Pulmonary artery endothelial cell (primary cell): ENCODE measurements at regions not wholly inside any gene's neighbourhood (a gene's known extent, or its start where the extent isn't known, plus 50 kb on each side); places are given as distances from the start of the nearest gene placed in this dataset.

ENCODE experiments used
- DNase-seq: peaks from one replicate; pipeline ENCODE4 v3.0.0-alpha.2; 2011; ENCODE audit warnings: low read depth, low spot score

- no peak for DNase-seq
These were observed 68.2 kb upstream of the E2F7 start for GRCh38 chr12:77133566-77133965.

- DNase-seq = no peak
These were observed 66.7 kb upstream of the E2F7 start for GRCh38 chr12:77131977-77132490.

- DNase-seq = no peak
These were observed 64.8 kb upstream of the E2F7 start for GRCh38 chr12:77130193-77130592.

- DNase-seq = no peak
These were observed 59.4 kb upstream of the E2F7 start for GRCh38 chr12:77124767-77125166.

- DNase-seq = no peak
These were observed 57.3 kb upstream of the E2F7 start for GRCh38 chr12:77122661-77123060.

- peak; percentile 77 for DNase-seq
These were observed 56.9 kb upstream of the E2F7 start for GRCh38 chr12:77122236-77122635.

GRCh38 chr12:77120156-77121085, 55.1 kb upstream of the E2F7 start:
- peak; percentile 68 for DNase-seq

- no peak for DNase-seq
These were observed 53.3 kb upstream of the E2F7 start for GRCh38 chr12:77118696-77119095.

- no peak for DNase-seq
These were observed 50.9 kb upstream of the E2F7 start for GRCh38 chr12:77116277-77116676.

GRCh38 chr12:77115471-77115870, 50.1 kb upstream of the E2F7 start:
- no peak for DNase-seq
